ENCODE measurements at regions not wholly inside any gene's neighbourhood (a gene's known extent, or its start where the extent isn't known, plus 50 kb on each side); places are given as distances from the start of the nearest gene placed in this dataset.

- TF ChIP-seq CTCF (IDR thresholded peaks at IDR 0.05; ENCODE audit: control extremely low read depth in 1 of 3, insufficient read depth in 1 of 3, low read depth in 1 of 3, low read length in 3 of 3): no peak
- TF ChIP-seq POU5F1 (IDR thresholded peaks at IDR 0.05; ENCODE audit: low read depth, low read length): no peak
- TF ChIP-seq TCF12 (IDR thresholded peaks at IDR 0.05; ENCODE audit: low read depth, low read length): no peak
- no peak for TF ChIP-seq SIX5 (IDR thresholded peaks at IDR 0.05; ENCODE audit: low read depth, low read length)
Observed at GRCh38 chr12:114974826-114975639, 291.1 kb upstream of the TBX3 start (continued).

Measured in H1 (cell line).